ENCODE measurements at regions not wholly inside any gene's neighbourhood (a gene's known extent, or its start where the extent isn't known, plus 50 kb on each side); places are given as distances from the start of the nearest gene placed in this dataset.
"Not testable (repeated sequence)": the region's sequence is repeated elsewhere in the genome, so short reads cannot be mapped to it uniquely, and the experiment has no call there.

DNA sequence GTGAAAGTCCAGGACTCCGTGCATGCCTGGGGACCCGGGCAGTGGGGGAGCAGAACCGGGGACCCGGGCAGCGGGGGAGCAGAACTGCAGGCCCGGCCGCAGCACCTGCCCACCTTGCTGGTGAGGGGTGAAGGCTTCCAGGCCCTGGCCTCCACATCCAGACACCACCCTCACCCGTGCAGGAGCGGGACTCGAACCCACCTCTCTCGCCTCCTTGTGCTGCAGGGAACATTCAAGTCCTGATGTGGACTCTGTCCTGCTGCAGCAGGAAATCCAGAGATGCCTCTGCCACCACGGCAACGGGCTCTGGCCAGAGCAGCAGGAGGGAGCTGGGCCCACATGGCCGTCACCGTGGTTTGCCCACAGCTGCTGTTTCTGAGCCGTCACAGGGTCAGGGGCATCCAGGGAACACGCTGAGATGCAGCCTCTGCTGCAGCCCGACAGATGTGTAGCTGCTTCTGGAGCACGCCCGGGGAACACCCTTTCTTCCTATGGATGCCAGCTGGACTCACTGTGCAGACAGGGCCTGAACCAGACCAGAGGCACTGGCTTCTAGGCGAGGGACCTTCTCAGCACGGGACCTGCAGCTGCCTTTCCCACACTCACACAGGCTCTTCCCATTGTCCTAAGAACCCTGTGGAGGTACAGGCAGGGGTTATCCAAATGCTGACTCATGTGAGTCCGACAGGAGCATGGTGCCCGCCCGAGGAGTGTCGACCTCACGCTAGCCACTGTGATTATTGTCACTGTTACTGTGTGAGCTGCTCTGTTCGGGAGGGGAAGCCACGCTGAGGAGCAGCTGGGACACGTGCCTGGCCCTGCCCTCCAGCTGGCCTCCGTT is 89.2 kb upstream of the CTDP1 start:
- H3K9me3 ChIP-seq: no peaks in the 10 kb centered on the region
- no peak for DNase-seq

DNA sequence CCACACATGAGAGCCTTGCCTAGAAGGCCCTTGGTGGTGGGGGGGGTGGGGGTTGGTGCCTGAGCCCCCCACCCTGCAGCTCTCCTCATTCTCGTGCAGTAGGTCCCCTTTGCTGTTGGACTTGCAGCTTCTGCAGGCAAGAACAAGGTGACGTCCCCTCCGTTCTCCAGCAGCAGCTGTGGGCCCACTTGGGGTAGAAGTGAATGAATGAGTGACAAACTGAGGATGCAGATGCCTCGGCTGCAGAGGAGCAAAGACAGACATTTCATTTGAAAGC is 88.6 kb upstream of the CTDP1 start:
- no peaks in the 10 kb centered on the region for H3K9me3 ChIP-seq
- H3K4me1 ChIP-seq: peaks cover 0 to 9% (median 0%) of the 10 kb centered on the region in 4 donors
- TF ChIP-seq CTCF (IDR thresholded peaks at IDR 0.05) (no peak), POLR2A (IDR thresholded peaks at IDR 0.05) (no peak)
- no peaks in the 10 kb centered on the region for H3K27me3 ChIP-seq
- no peak for DNase-seq
- H3K27ac ChIP-seq: no peak overlapping the region
- no peaks in the 10 kb centered on the region for H3K36me3 ChIP-seq
- H3K4me3 ChIP-seq: no peak overlapping the region

More for the DNA sequence above, 89.2 kb upstream of the CTDP1 start:
- H3K27ac ChIP-seq: no peak overlapping the region
- H3K4me1 ChIP-seq: peaks cover 0 to 9% (median 0%) of the 10 kb centered on the region in 4 donors
- no peak overlapping the region for H3K4me3 ChIP-seq
- TF ChIP-seq CTCF (IDR thresholded peaks at IDR 0.05) (no peak), POLR2A (IDR thresholded peaks at IDR 0.05) (no peak)
- no peaks in the 10 kb centered on the region for H3K36me3 ChIP-seq
- no peaks in the 10 kb centered on the region for H3K27me3 ChIP-seq

GRCh38 chr18:79592684-79593083 is 86.9 kb upstream of the CTDP1 start:
- not testable (repeated sequence) for H3K9me3 ChIP-seq, H3K4me1 ChIP-seq, H3K36me3 ChIP-seq, H3K4me3 ChIP-seq, DNase-seq, H3K27ac ChIP-seq, H3K27me3 ChIP-seq

GRCh38 chr18:79595876-79596374 is 83.7 kb upstream of the CTDP1 start:
- Histone ChIP-seq H3K4me3 (no peak overlapping the region), H3K27ac (no peak overlapping the region), H3K27me3 (no peaks in the 10 kb centered on the region), H3K36me3 (no peaks in the 10 kb centered on the region), H3K4me1 (no peaks in the 10 kb centered on the region), H3K9me3 (no peaks in the 10 kb centered on the region)
- peak in 1 of 3 donors; percentile 15 for DNase-seq
- TF ChIP-seq POLR2A (IDR thresholded peaks at IDR 0.05): no peak
- no peak for TF ChIP-seq CTCF (IDR thresholded peaks at IDR 0.05)

DNA sequence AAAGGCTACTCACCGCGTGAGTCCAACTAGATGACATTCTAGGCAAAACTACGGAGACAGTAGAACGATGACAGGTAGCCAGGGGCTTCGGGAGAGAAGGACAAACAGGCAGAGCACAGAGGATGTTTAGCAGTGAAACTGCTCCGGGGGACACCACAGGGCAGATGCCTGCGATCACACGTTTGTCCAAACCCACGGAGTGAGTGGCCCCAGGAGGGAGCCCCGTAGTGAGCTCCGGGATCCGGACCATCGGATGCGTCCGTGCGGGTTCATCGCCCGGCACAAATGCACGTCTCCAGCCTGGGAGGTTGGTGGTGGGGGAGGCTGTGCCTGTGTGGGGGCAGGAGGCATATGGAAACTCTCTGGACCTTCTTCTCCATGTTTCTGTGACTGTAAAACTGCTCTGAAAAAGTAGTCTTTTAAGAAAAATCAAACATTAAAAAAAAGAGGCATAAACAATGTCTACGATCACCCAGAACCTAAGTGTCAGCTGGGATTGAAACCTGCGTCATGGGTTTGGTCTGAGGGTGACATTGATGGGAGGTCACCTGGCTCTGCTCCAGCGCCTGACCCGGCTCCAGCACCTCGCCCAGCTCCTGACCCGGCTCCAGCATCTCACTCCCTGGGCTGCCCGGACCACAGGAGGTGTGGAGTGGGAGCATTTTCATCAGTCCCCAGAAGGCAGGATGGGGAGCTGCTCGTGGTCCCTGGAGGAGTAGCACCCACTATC is 83.0 kb upstream of the CTDP1 start:
- no peak for DNase-seq
- Histone ChIP-seq H3K36me3 (no peaks in the 10 kb centered on the region), H3K4me3 (no peak overlapping the region), H3K9me3 (no peaks in the 10 kb centered on the region), H3K27ac (no peak overlapping the region), H3K27me3 (no peaks in the 10 kb centered on the region), H3K4me1 (no peaks in the 10 kb centered on the region)
- no peak for TF ChIP-seq POLR2A (IDR thresholded peaks at IDR 0.05)
- TF ChIP-seq CTCF (IDR thresholded peaks at IDR 0.05): no peak

- peak in 2 of 3 donors; percentile 14 to 15 for DNase-seq
- Histone ChIP-seq H3K4me1 (no peaks in the 10 kb centered on the region), H3K27ac (no peak overlapping the region), H3K27me3 (no peaks in the 10 kb centered on the region), H3K9me3 (no peaks in the 10 kb centered on the region), H3K36me3 (no peaks in the 10 kb centered on the region), H3K4me3 (no peak overlapping the region)
- TF ChIP-seq POLR2A (IDR thresholded peaks at IDR 0.05) (no peak), CTCF (IDR thresholded peaks at IDR 0.05) (no peak)
These were observed 82.3 kb upstream of the CTDP1 start for GRCh38 chr18:79597176-79597830.
